ENCODE measurements at regions not wholly inside any gene's neighbourhood (a gene's known extent, or its start where the extent isn't known, plus 50 kb on each side); places are given as distances from the start of the nearest gene placed in this dataset.
"Not testable (repeated sequence)": the region's sequence is repeated elsewhere in the genome, so short reads cannot be mapped to it uniquely, and the experiment has no call there.

DNA sequence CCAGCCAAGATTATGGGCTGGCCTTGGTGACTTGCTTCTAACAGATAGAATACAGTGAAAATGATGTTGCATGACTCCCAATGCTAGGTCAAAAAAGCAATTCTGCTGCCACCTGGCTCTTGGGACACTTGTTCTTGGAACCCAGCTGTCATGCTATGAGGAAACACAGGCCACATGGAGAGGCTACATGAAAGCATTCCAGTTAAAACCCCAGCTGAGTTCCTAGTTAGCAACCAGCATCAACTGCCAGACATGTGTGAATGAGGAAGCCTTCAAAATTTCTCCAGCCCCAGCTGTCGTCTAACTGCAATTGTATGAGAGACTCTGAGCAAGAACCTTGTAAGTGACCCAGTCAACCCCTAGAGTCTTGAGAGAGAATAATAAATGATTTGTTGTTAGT lies 105.2 kb upstream of the FGF16 start:
- intact Hi-C loops (cut with DNase I) = no loop called here
- no peak for DNase-seq

GRCh38 chrX:77346859-77347258 lies 100.3 kb upstream of the FGF16 start:
- intact Hi-C loops (cut with DNase I) = no loop called here
- DNase-seq = no peak

DNA sequence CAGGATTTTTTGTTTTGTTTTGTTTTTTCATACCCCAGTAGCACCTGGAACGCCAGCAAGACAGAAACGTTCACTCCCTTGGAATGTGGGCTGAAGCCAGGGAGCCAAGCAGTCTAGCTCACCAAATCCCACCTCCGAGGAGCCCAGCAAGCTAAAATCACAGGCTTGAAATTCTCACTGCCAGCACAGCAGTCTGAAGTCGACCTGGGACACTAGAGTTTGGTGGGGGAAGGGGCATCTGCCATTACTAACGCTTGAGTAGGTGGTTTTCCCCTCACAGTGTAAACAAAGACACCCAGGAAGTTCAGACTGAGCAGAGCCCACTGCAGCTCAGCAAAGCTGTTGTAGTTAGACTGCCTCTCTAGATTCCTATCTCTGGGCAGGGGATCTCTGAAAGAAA lies 99.6 kb upstream of the FGF16 start:
- intact Hi-C loops (cut with DNase I) = no loop called here
- DNase-seq = no peak

DNA sequence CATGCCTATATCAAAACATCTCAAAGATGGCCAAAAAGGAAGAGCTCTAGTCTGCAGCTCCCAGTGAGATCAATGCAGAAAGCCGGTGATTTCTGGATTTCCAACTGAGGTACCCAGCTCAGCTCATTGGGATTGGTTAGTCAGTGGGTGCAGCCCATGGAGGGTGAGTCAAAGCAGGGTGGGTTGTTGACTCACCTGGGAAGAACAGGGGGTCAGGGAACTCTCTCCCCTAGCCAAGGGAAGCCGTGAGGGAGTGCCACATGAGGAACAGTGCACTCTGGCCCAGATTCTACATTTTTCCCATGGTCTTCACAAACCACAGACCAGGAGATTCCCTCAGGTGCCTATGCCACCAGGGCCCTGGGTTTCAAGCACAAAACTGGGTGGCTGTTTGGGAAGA lies 57.3 kb upstream of the FGF16 start:
- intact Hi-C loops (cut with DNase I) = no loop called here
- DNase-seq = no peak

- DNase-seq; intact Hi-C loops (cut with DNase I): not testable (repeated sequence)
Observed at GRCh38 chrX:77390365-77390764, 56.8 kb upstream of the FGF16 start.

GRCh38 chrX:77396781-77397180 lies 50.4 kb upstream of the FGF16 start:
- no peak for DNase-seq
- intact Hi-C loops (cut with DNase I) = no loop called here
